Esophagus squamous epithelium (tissue), 4 donors: ENCODE measurements at regions not wholly inside any gene's neighbourhood (a gene's known extent, or its start where the extent isn't known, plus 50 kb on each side); places are given as distances from the start of the nearest gene placed in this dataset.

ENCODE experiments used
- POLR2A ChIP-seq, 4 donors: fragments of 450-650 bp; IDR thresholded peaks; one replicate each; pipeline ENCODE4 v1.6.1; 2017; ENCODE audit warnings: antibody characterized with exemption in 4 of 4, mild to moderate bottlenecking in 4 of 4, moderate library complexity in 3 of 4
- TF ChIP-seq, protein P1 (sequence below), 6 experiments: fragments of 450-650 bp in 4 of 6; fragments of 200-600 bp in 2 of 6; sonication (generic) in 2 of 6; IDR thresholded peaks; one replicate each; pipeline ENCODE4 v1.5.1; 2016 to 2019; ENCODE audit warnings: antibody characterized with exemption in 6 of 6, mild to moderate bottlenecking in 4 of 6, moderate library complexity in 4 of 6

DNA sequence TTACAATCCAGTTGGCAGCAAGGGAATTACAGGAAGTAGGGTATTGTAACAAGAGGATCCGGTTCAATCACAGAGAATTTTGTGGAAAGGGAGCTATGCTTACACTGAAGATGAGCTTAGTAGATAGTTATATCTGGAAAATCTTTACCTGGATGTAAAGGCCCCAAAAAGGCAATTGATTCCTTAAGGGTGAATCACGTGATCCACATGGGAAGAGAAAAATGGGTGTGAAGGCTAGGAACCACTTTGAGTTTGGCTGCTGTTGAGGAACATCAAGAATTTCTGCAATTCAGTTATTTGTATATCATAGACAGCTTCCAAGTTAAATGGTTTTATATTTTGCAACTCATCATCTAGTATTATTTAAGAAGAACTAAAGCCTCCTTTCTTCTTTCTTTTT, 194.0 kb upstream of the ARHGAP24 start:
- TF ChIP-seq, protein P1, sequence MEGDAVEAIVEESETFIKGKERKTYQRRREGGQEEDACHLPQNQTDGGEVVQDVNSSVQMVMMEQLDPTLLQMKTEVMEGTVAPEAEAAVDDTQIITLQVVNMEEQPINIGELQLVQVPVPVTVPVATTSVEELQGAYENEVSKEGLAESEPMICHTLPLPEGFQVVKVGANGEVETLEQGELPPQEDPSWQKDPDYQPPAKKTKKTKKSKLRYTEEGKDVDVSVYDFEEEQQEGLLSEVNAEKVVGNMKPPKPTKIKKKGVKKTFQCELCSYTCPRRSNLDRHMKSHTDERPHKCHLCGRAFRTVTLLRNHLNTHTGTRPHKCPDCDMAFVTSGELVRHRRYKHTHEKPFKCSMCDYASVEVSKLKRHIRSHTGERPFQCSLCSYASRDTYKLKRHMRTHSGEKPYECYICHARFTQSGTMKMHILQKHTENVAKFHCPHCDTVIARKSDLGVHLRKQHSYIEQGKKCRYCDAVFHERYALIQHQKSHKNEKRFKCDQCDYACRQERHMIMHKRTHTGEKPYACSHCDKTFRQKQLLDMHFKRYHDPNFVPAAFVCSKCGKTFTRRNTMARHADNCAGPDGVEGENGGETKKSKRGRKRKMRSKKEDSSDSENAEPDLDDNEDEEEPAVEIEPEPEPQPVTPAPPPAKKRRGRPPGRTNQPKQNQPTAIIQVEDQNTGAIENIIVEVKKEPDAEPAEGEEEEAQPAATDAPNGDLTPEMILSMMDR (IDR thresholded peaks at IDR 0.05): no peak
- no peak for TF ChIP-seq POLR2A (IDR thresholded peaks at IDR 0.05)
